Neural progenitor cell (in vitro differentiated cells): ENCODE measurements at regions not wholly inside any gene's neighbourhood (a gene's known extent, or its start where the extent isn't known, plus 50 kb on each side); places are given as distances from the start of the nearest gene placed in this dataset.
A peak's percentile ranks its signal among the peaks of the same experiment; 100 is the strongest.

ENCODE experiments used
- DNase-seq: peaks from one replicate; pipeline ENCODE4 v3.0.0-alpha.2; 2016; ENCODE audit warnings: low spot score
- H2AFZ ChIP-seq: fragments of 200-600 bp; sonication (generic); replicated peaks from 2 replicates; pipeline ENCODE4 v1.6.1; 2016; ENCODE audit warnings: antibody characterized with exemption
- H3F3A ChIP-seq: fragments of 200-600 bp; sonication (generic); 2 replicates; pipeline ENCODE4 v1.6.1; 2016; ENCODE audit warnings: antibody characterized with exemption, low read depth
- H3K27ac ChIP-seq: fragments of 200-600 bp; sonication (generic); 2 replicates; pipeline ENCODE4 v1.5.1; 2016; ENCODE audit warnings: mild to moderate bottlenecking
- H3K27me3 ChIP-seq: fragments of 200-600 bp; sonication (generic); 2 replicates; pipeline ENCODE4 v1.6.1; 2016; ENCODE audit warnings: mild to moderate bottlenecking, moderate library complexity
- H3K36me3 ChIP-seq: fragments of 200-600 bp; sonication (generic); 2 replicates; pipeline ENCODE4 v1.5.1; 2016
- H3K4me1 ChIP-seq: fragments of 200-600 bp; sonication (generic); 2 replicates; pipeline ENCODE4 v1.6.1; 2016; ENCODE audit warnings: mixed run types
- H3K4me2 ChIP-seq: fragments of 200-600 bp; sonication (generic); 2 replicates; pipeline ENCODE4 v1.6.1; 2016
- H3K4me3 ChIP-seq: fragments of 200-600 bp; sonication (generic); 2 replicates; pipeline ENCODE4 v1.5.1; 2016
- H3K79me2 ChIP-seq: fragments of 200-600 bp; sonication (generic); 2 replicates; pipeline ENCODE4 v1.6.1; 2016; ENCODE audit warnings: low read depth
- H3K9ac ChIP-seq: fragments of 200-600 bp; sonication (generic); 2 replicates; pipeline ENCODE4 v1.6.1; 2016
- H3K9me3 ChIP-seq: fragments of 200-600 bp; sonication (generic); 2 replicates; pipeline ENCODE4 v1.5.1; 2016; ENCODE audit warnings: low read depth
- H4K20me1 ChIP-seq: fragments of 200-600 bp; sonication (generic); 2 replicates; pipeline ENCODE4 v1.6.1; 2016; ENCODE audit warnings: low read depth
- H3K27ac Mint-ChIP-seq: 3 replicates; pipeline ENCODE4 v1.8.0; 2021; ENCODE audit warnings: mixed read lengths
- H3K27me3 Mint-ChIP-seq: 2 replicates; pipeline ENCODE4 v1.8.0; 2022; ENCODE audit warnings: low read depth, mild to moderate bottlenecking, inconsistent platforms, moderate library complexity, mixed read lengths; ENCODE audit not compliant: insufficient read depth
- H3K36me3 Mint-ChIP-seq: 3 replicates; pipeline ENCODE4 v1.8.0; 2021; ENCODE audit warnings: mixed read lengths
- H3K4me1 Mint-ChIP-seq: 3 replicates; pipeline ENCODE4 v1.8.0; 2021; ENCODE audit warnings: mixed read lengths
- H3K4me3 Mint-ChIP-seq: 3 replicates; pipeline ENCODE4 v1.8.0; 2021; ENCODE audit warnings: mild to moderate bottlenecking, moderate library complexity, mixed read lengths
- H3K9me3 Mint-ChIP-seq: 3 replicates; pipeline ENCODE4 v1.8.0; 2020; ENCODE audit warnings: mixed read lengths
- CTCF ChIP-seq: fragments of 200-600 bp; sonication (generic); IDR thresholded peaks from 2 replicates; pipeline ENCODE4 v1.5.1; 2017; ENCODE audit warnings: antibody characterized with exemption, mild to moderate bottlenecking
- EZH2 ChIP-seq: fragments of 200-600 bp; sonication (generic); IDR thresholded peaks from 2 replicates; pipeline ENCODE4 v1.6.1; 2017; ENCODE audit warnings: antibody characterized with exemption, mild to moderate bottlenecking, moderate library complexity
- EZH2phosphoT487 ChIP-seq: fragments of 200-600 bp; sonication (generic); IDR thresholded peaks from 2 replicates; pipeline ENCODE4 v1.6.1; 2017; ENCODE audit warnings: antibody characterized with exemption

GRCh38 chr10:4252701-4253100, 467.7 kb upstream of the KLF6 start:
- no peaks in the 10 kb centered on the region for H3K36me3 Mint-ChIP-seq
- no peak overlapping the region for H2AFZ ChIP-seq

DNA sequence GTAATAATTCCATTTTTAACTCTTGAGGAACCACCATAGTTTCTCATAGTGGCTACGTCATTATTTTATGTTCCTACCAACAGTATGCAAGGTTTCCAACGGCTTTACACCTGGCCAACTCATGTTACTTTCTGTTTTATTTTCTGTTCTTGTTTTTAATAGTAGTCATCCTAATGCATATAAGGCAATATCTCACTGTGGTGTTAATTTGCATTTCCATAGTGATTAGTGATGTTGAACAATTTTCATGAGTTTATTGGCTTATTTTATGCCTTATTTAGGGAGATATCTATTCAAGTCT, 465.5 kb upstream of the KLF6 start:
- Histone ChIP-seq H3F3A (no peaks in the 10 kb centered on the region), H3K9ac (no peak overlapping the region), H4K20me1 (no peaks in the 10 kb centered on the region), H3K9me3 (no peaks in the 10 kb centered on the region), H3K4me3 (no peak overlapping the region), H3K4me2 (no peak overlapping the region), H3K27me3 (no peaks in the 10 kb centered on the region), H2AFZ (no peak overlapping the region), H3K36me3 (no peaks in the 10 kb centered on the region), H3K79me2 (no peaks in the 10 kb centered on the region), H3K27ac (no peak overlapping the region), H3K4me1 (no peaks in the 10 kb centered on the region)
- TF ChIP-seq CTCF = no peak
- TF ChIP-seq EZH2phosphoT487 = no peak
- TF ChIP-seq EZH2 = no peak
- H3K27ac Mint-ChIP-seq = no peak overlapping the region
- H3K4me1 Mint-ChIP-seq = peaks cover 2% of the 10 kb centered on the region
- H3K27me3 Mint-ChIP-seq = peaks cover 2% of the 10 kb centered on the region
- no peak for DNase-seq
- no peaks in the 10 kb centered on the region for H3K36me3 Mint-ChIP-seq
- H3K4me3 Mint-ChIP-seq = no peak overlapping the region
- H3K9me3 Mint-ChIP-seq = peaks cover 22% of the 10 kb centered on the region

More at GRCh38 chr10:4252701-4253100, 467.7 kb upstream of the KLF6 start:
- Mint-ChIP-seq H3K9me3 (peaks cover 22% of the 10 kb centered on the region), H3K4me1 (peaks cover 2% of the 10 kb centered on the region), H3K27me3 (no peaks in the 10 kb centered on the region), H3K27ac (no peak overlapping the region), H3K4me3 (no peak overlapping the region)
- Histone ChIP-seq H3K9ac (no peak overlapping the region), H3K4me2 (no peak overlapping the region), H3K79me2 (no peaks in the 10 kb centered on the region), H3F3A (no peaks in the 10 kb centered on the region), H3K27ac (no peak overlapping the region), H3K4me1 (no peaks in the 10 kb centered on the region), H3K36me3 (no peaks in the 10 kb centered on the region), H3K27me3 (no peaks in the 10 kb centered on the region), H3K4me3 (no peak overlapping the region), H3K9me3 (no peaks in the 10 kb centered on the region), H4K20me1 (no peaks in the 10 kb centered on the region)
- TF ChIP-seq EZH2 (no peak), EZH2phosphoT487 (no peak), CTCF (no peak)
- no peak for DNase-seq

DNA sequence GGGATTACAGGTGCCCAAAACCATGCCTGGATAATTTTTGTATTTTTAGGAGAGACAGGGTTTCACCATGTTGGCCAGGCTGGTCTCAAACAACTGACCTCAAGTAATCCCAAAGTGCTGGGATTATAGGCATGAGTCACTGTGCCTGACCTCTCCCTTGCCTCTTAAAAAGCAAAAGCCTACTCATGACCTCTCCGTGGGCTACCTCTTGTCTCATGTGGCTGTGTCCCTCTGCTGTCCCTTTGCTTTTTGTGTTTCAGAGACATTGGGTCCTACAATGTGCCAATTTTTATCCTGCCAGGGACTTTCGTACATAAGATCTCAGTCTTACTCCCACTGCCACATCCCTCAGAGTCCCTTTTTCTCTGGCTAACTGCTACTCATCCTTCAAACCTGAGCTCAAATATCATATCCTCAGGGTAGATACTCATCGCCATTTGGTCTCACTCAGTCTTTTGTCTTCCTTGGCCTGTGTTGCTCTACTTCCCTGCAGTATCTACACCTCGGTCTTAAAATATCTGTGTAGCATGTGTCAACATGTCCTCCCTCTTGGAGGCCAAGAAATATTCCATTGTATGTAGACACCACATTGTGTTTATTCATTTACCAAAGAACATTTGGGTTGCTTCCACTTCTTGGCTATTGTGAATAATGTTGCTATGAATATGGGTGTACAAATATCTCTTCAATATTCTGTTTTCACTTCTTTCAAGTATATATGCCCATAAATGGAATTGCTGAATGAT, 465.0 kb upstream of the KLF6 start:
- Mint-ChIP-seq H3K36me3 (no peaks in the 10 kb centered on the region), H3K27me3 (peaks cover 3% of the 10 kb centered on the region), H3K27ac (peak overlapping the region; percentile 25), H3K4me3 (no peak overlapping the region), H3K4me1 (peaks cover 2% of the 10 kb centered on the region), H3K9me3 (peaks cover 20% of the 10 kb centered on the region)
- Histone ChIP-seq H3F3A (no peaks in the 10 kb centered on the region), H3K36me3 (no peaks in the 10 kb centered on the region), H3K27ac (no peak overlapping the region), H3K9ac (no peak overlapping the region), H3K9me3 (no peaks in the 10 kb centered on the region), H3K4me1 (no peaks in the 10 kb centered on the region), H3K4me2 (no peak overlapping the region), H3K79me2 (no peaks in the 10 kb centered on the region), H3K4me3 (no peak overlapping the region), H3K27me3 (no peaks in the 10 kb centered on the region), H2AFZ (no peak overlapping the region), H4K20me1 (no peaks in the 10 kb centered on the region)
- TF ChIP-seq CTCF (no peak), EZH2phosphoT487 (no peak), EZH2 (no peak)
- no peak for DNase-seq
